ENCODE measurements at regions not wholly inside any gene's neighbourhood (a gene's known extent, or its start where the extent isn't known, plus 50 kb on each side); places are given as distances from the start of the nearest gene placed in this dataset.

DNA sequence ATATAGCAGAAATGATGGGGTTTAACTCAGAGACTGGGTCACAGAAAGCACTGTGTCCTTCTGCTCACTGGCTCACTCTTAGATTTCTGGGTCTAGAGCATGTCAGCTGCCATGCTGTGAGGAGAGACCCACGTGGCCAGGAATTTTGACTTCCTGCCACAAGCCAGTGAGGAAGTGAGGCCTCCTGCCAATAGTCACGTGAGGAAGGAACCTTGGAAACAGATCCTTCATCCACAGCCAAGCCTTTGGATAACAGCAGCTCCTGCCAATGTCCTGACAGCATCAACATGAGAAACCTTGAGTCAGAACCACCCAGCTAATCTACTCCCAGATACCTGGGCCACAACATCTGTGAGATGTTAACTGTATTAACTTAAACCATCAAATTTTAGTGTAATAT, 114.5 kb upstream of the PLPPR5 start:
- no peak for TF ChIP-seq POU2F2 (IDR thresholded peaks at IDR 0.05; ENCODE audit: low read depth, low read length)
- TF ChIP-seq POLR2A (IDR thresholded peaks at IDR 0.05; ENCODE audit: low read depth, low read length): no peak
- no peak for TF ChIP-seq POLR2AphosphoS5 (IDR thresholded peaks at IDR 0.05; ENCODE audit: low read depth, low read length)
- TF ChIP-seq TAF1 (IDR thresholded peaks at IDR 0.05; ENCODE audit: low read depth, low read length): no peak
- no peak for TF ChIP-seq SPI1 (IDR thresholded peaks at IDR 0.05; ENCODE audit: low read depth, low read length)

All from GM12891 (cell line).